ENCODE measurements at regions not wholly inside any gene's neighbourhood (a gene's known extent, or its start where the extent isn't known, plus 50 kb on each side); places are given as distances from the start of the nearest gene placed in this dataset.
"Not testable (repeated sequence)": the region's sequence is repeated elsewhere in the genome, so short reads cannot be mapped to it uniquely, and the experiment has no call there.

DNA sequence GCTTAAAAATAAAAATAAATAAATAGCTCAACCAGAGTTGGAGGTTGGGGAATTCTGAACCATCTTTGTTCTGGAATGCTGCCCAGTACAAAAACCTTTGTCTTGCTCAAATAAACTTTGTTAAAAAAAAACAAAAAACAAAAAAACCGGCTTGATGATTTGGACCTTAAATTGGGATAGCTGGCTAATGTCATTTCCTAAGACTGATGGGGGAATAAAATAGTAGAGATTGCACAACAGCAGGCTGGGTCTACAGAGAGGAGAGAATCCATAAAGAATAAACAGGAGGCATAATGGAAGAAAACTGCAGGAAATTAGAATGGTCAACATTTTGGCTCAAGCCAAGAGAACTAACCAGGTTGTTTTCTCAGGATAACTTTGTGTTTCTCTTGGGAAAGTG, 370.9 kb downstream of the AEBP2 start:
- Histone ChIP-seq H3K4me3 (ENCODE audit: low read length) (no peak overlapping the region), H3K9me3 (ENCODE audit: insufficient read depth, low read length) (no peaks in the 10 kb centered on the region), H4K20me1 (ENCODE audit: insufficient read depth, low read length) (no peaks in the 10 kb centered on the region), H3K9ac (ENCODE audit: low read length) (no peak overlapping the region), H3K36me3 (replicated peaks; ENCODE audit: low read depth, low read length) (no peaks in the 10 kb centered on the region), H3K27me3 (ENCODE audit: low read depth, low read length) (no peaks in the 10 kb centered on the region), H3K4me2 (ENCODE audit: low read length) (no peak overlapping the region), H3K27ac (ENCODE audit: low read length) (no peak overlapping the region), H3K4me1 (ENCODE audit: low read length) (no peaks in the 10 kb centered on the region), H3K79me2 (ENCODE audit: low read length) (no peaks in the 10 kb centered on the region), H2AFZ (ENCODE audit: low read depth, low read length) (no peak overlapping the region)
- no peak for TF ChIP-seq EZH2phosphoT487 (IDR thresholded peaks at IDR 0.05; ENCODE audit: low read depth)
- TF ChIP-seq, protein P1, sequence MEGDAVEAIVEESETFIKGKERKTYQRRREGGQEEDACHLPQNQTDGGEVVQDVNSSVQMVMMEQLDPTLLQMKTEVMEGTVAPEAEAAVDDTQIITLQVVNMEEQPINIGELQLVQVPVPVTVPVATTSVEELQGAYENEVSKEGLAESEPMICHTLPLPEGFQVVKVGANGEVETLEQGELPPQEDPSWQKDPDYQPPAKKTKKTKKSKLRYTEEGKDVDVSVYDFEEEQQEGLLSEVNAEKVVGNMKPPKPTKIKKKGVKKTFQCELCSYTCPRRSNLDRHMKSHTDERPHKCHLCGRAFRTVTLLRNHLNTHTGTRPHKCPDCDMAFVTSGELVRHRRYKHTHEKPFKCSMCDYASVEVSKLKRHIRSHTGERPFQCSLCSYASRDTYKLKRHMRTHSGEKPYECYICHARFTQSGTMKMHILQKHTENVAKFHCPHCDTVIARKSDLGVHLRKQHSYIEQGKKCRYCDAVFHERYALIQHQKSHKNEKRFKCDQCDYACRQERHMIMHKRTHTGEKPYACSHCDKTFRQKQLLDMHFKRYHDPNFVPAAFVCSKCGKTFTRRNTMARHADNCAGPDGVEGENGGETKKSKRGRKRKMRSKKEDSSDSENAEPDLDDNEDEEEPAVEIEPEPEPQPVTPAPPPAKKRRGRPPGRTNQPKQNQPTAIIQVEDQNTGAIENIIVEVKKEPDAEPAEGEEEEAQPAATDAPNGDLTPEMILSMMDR (IDR thresholded peaks at IDR 0.05; ENCODE audit: low read depth, low read length) = no peak

DNA sequence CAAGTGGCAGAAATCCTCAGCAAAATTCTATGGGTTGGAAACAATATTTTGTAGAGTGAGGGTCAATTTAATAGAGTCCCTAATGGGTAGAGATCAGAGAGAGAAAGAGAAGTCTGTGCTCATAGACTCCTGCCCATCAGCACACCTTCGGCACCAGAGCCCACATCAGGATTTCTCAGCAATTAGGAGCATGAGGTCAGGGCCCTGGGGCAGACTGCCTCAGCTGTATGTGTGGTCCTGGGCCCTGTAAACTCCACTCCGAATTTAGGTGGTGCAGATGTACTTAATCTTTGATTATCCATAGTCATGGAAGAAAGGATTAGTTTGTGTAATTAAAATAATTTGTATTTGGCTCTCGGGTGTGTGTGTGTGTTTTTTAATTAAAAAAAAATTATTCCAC, 372.6 kb downstream of the AEBP2 start:
- Histone ChIP-seq H3K4me3 (ENCODE audit: low read length) (no peak overlapping the region), H3K27ac (ENCODE audit: low read length) (no peak overlapping the region), H3K9ac (ENCODE audit: low read length) (no peak overlapping the region), H3K27me3 (ENCODE audit: low read depth, low read length) (no peaks in the 10 kb centered on the region), H3K9me3 (ENCODE audit: insufficient read depth, low read length) (no peaks in the 10 kb centered on the region), H3K36me3 (replicated peaks; ENCODE audit: low read depth, low read length) (no peaks in the 10 kb centered on the region), H3K4me1 (ENCODE audit: low read length) (no peaks in the 10 kb centered on the region), H3K79me2 (ENCODE audit: low read length) (no peaks in the 10 kb centered on the region), H3K4me2 (ENCODE audit: low read length) (no peak overlapping the region), H4K20me1 (ENCODE audit: insufficient read depth, low read length) (no peaks in the 10 kb centered on the region), H2AFZ (ENCODE audit: low read depth, low read length) (no peak overlapping the region)
- TF ChIP-seq, protein P1 (IDR thresholded peaks at IDR 0.05; ENCODE audit: low read depth, low read length) = no peak
- no peak for TF ChIP-seq EZH2phosphoT487 (IDR thresholded peaks at IDR 0.05; ENCODE audit: low read depth)

DNA sequence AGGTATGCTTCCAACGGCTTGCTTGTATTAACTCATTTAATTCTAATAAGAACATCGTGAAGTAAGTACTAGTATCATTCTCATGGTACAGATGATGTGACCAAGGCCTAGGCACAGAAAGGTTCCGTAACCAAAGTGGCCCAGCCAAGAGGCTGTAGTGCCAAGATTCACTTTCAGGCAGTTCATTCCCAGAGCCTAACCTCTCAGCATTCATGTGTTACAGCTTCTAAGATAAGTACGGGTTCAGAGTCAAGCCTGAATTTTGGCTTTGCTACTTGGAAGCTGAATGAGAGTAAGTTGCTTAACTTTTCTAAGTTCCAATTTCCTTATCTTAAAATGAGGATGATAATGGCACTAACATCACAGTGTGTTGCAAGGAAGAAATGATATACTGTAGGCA, 379.9 kb downstream of the AEBP2 start:
- Histone ChIP-seq H3K79me2 (ENCODE audit: low read length) (no peaks in the 10 kb centered on the region), H3K27ac (ENCODE audit: low read length) (no peak overlapping the region), H3K4me2 (ENCODE audit: low read length) (no peak overlapping the region), H4K20me1 (ENCODE audit: insufficient read depth, low read length) (no peaks in the 10 kb centered on the region), H3K4me3 (ENCODE audit: low read length) (no peak overlapping the region), H3K9ac (ENCODE audit: low read length) (no peak overlapping the region), H3K9me3 (ENCODE audit: insufficient read depth, low read length) (no peaks in the 10 kb centered on the region), H3K36me3 (replicated peaks; ENCODE audit: low read depth, low read length) (no peaks in the 10 kb centered on the region), H3K27me3 (ENCODE audit: low read depth, low read length) (no peaks in the 10 kb centered on the region), H2AFZ (ENCODE audit: low read depth, low read length) (no peak overlapping the region), H3K4me1 (ENCODE audit: low read length) (no peaks in the 10 kb centered on the region)
- no peak for TF ChIP-seq EZH2phosphoT487 (IDR thresholded peaks at IDR 0.05; ENCODE audit: low read depth)
- TF ChIP-seq, protein P1 (IDR thresholded peaks at IDR 0.05; ENCODE audit: low read depth, low read length) = no peak

DNA sequence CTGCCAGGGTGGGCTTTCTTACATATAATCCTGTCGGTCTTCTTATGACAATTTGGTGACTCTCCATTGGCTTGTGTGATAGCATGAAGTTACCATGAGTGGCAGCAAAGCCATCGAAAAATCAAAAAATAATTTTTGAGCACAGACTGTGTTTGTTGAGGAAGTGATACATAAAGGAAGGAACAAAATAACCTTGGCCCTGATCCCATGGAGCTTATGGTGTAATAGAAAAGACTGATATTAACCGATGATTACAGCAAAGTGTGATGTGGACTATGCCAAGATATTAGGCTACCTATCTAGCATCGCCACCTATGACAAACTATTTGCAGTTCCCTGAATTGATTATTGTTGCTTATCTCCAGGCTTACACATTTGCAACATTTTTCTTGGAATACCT, 383.2 kb downstream of the AEBP2 start:
- no peak overlapping the region for H3K4me2 ChIP-seq (ENCODE audit: low read length)
- no peak overlapping the region for H3K9ac ChIP-seq (ENCODE audit: low read length)
- TF ChIP-seq, protein P1 (IDR thresholded peaks at IDR 0.05; ENCODE audit: low read depth, low read length) = no peak
- TF ChIP-seq EZH2phosphoT487 (IDR thresholded peaks at IDR 0.05; ENCODE audit: low read depth) = no peak
- no peak overlapping the region for H2AFZ ChIP-seq (ENCODE audit: low read depth, low read length)
- no peaks in the 10 kb centered on the region for H3K27me3 ChIP-seq (ENCODE audit: low read depth, low read length)
- H4K20me1 ChIP-seq (ENCODE audit: insufficient read depth, low read length) = no peaks in the 10 kb centered on the region
- H3K4me1 ChIP-seq (ENCODE audit: low read length) = no peaks in the 10 kb centered on the region
- no peaks in the 10 kb centered on the region for H3K79me2 ChIP-seq (ENCODE audit: low read length)
- no peak overlapping the region for H3K27ac ChIP-seq (ENCODE audit: low read length)
- H3K36me3 ChIP-seq (replicated peaks; ENCODE audit: low read depth, low read length) = no peaks in the 10 kb centered on the region
- no peaks in the 10 kb centered on the region for H3K9me3 ChIP-seq (ENCODE audit: insufficient read depth, low read length)
- H3K4me3 ChIP-seq (ENCODE audit: low read length) = no peak overlapping the region

DNA sequence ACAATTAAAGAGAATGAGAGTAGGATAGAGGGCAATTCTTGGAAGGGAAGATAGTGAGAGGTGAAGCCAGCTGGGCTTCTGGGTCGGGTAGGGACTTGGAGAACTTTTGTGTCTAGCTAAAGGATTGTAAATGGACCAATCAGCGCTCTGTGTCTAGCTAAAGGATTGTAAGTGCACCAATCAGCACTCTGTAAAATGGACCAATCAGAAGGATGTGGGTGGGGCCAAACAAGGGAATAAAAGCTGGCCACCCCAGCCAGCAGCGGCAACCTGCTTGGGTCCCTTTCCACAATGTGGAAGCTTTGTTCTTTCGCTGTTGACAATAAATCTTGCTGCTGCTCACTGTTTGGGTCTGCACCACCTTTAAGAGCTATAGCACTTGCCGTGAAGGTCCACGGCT, 384.0 kb downstream of the AEBP2 start:
- not testable (repeated sequence) for H3K27ac ChIP-seq (ENCODE audit: low read length); H3K36me3 ChIP-seq (replicated peaks; ENCODE audit: low read depth, low read length); H3K4me1 ChIP-seq (ENCODE audit: low read length)

More for the DNA sequence above, 384.0 kb downstream of the AEBP2 start:
- H2AFZ ChIP-seq (ENCODE audit: low read depth, low read length); H3K79me2 ChIP-seq (ENCODE audit: low read length); H3K9me3 ChIP-seq (ENCODE audit: insufficient read depth, low read length); H3K4me2 ChIP-seq (ENCODE audit: low read length); H3K4me3 ChIP-seq (ENCODE audit: low read length); H4K20me1 ChIP-seq (ENCODE audit: insufficient read depth, low read length); H3K9ac ChIP-seq (ENCODE audit: low read length); H3K27me3 ChIP-seq (ENCODE audit: low read depth, low read length): not testable (repeated sequence)

All from OCI-LY3 (cell line).